Effector memory CD8-positive, alpha-beta T cell (primary cell): ENCODE measurements at regions not wholly inside any gene's neighbourhood (a gene's known extent, or its start where the extent isn't known, plus 50 kb on each side); places are given as distances from the start of the nearest gene placed in this dataset.

Experiments used
- ATAC-seq: fragments of 150-1000 bp; cut with Tn5 transposase; replicated peaks from 2 replicates; pipeline ENCODE4 v1.10.0; 2021; ENCODE audit warnings: mild to moderate bottlenecking, moderate library complexity
- DNase-seq, 3 experiments: peaks; one replicate each; pipeline ENCODE4 v3.0.0; 2021
- H3K27ac Mint-ChIP-seq, 2 donors: one replicate each; pipeline ENCODE4 v1.8.0; 2022; ENCODE audit warnings: mild to moderate bottlenecking in 2 of 2, mixed read lengths in 2 of 2, moderate library complexity in 2 of 2
- H3K27me3 Mint-ChIP-seq, 2 donors: one replicate each; pipeline ENCODE4 v1.8.0; 2022; ENCODE audit warnings: mixed read lengths in 2 of 2
- H3K36me3 Mint-ChIP-seq: one replicate; pipeline ENCODE4 v1.8.0; 2022; ENCODE audit warnings: mild to moderate bottlenecking, moderate library complexity, mixed read lengths; ENCODE audit not compliant: insufficient read depth
- H3K4me1 Mint-ChIP-seq, 2 donors: one replicate each; pipeline ENCODE4 v1.8.0; 2022; ENCODE audit warnings: low read depth in 2 of 2, mixed read lengths in 2 of 2
- H3K4me3 Mint-ChIP-seq, 2 donors: one replicate each; pipeline ENCODE4 v1.8.0; 2022; ENCODE audit warnings: mild to moderate bottlenecking in 2 of 2, mixed read lengths in 2 of 2, moderate library complexity in 2 of 2
- H3K9me3 Mint-ChIP-seq, 2 donors: one replicate each; pipeline ENCODE4 v1.8.0; 2022; ENCODE audit warnings: mixed read lengths in 2 of 2

DNA sequence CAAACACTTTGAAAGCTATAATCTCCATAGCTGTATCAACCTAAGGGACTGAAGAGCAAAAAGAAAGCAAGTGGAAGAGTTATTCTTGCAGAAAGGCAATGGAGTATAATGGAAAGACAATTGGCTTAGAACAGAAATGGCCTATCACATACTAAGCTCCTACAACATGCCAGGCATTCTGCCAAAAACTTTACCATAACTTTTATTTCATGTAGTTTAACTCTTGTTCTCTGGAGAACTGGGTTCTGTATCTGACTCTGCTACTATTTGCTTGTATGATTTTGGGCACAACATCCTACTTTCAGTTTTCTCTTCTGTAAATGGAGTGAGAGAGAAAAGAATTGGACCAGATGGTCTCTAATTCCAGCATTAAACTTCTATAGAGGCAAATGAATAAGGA, 449.1 kb downstream of the GPATCH2 start:
- Mint-ChIP-seq H3K27ac (no peak overlapping the region), H3K27me3 (no peaks in the 10 kb centered on the region), H3K4me1 (no peaks in the 10 kb centered on the region)

DNA sequence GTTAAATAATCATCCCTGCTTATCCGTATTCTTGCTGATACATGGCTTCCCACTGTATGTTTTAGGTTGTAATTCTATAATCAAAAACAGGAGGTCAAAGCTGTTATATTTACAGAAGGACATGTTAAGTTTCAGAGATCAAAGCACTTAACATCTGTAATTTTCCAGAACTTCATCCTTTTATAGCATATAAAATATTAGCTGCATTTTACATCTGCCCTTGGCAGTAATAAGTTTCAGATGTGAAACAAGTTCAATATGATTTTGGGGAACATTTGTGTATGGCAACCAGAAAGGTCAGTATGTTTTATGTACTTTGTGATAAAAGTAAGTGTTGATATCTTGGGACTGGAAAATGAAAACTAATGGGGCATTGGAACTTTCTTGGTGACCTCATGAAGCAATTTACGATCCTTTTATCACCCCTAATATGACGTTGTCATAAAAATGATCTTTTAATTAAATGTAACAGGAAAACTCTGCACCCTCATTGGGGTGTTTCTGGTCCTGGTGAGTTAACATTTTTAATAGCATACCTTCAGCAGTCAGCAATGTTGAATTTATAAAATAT, 449.6 kb downstream of the GPATCH2 start:
- no peak for ATAC-seq
- no peaks in the 10 kb centered on the region for H3K4me1 Mint-ChIP-seq
- no peaks in the 10 kb centered on the region for H3K36me3 Mint-ChIP-seq
- no peak overlapping the region for H3K27ac Mint-ChIP-seq
- no peaks in the 10 kb centered on the region for H3K27me3 Mint-ChIP-seq
- H3K4me3 Mint-ChIP-seq: no peak overlapping the region
- H3K9me3 Mint-ChIP-seq: peaks cover 5 to 8% of the 10 kb centered on the region in 2 donors
- no peak for DNase-seq

More for the DNA sequence above, 449.1 kb downstream of the GPATCH2 start:
- H3K9me3 Mint-ChIP-seq: peaks cover 5 to 8% of the 10 kb centered on the region in 2 donors
- H3K36me3 Mint-ChIP-seq: no peaks in the 10 kb centered on the region
- DNase-seq (no peak), ATAC-seq (no peak)
- no peak overlapping the region for H3K4me3 Mint-ChIP-seq

DNA sequence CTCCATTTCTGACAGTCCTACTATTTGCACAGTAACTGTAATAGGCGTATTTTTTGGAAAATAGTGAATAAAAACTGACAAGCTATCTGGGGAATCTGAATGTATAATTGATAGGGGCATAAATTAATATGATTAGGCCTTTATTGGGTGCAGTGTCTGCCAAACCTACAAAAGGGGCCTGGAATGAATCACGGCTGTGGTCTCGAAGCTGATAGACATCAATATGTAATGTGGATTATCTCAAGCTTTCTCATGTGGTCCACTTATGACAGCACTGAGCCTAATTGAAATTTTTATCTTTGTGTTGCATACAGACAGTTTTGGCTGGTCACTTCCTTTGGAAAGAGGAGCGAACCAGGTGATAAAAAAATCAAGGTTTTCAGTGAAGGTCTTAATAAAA, 450.4 kb downstream of the GPATCH2 start:
- Mint-ChIP-seq H3K27me3 (no peaks in the 10 kb centered on the region), H3K4me3 (no peak overlapping the region)

DNA sequence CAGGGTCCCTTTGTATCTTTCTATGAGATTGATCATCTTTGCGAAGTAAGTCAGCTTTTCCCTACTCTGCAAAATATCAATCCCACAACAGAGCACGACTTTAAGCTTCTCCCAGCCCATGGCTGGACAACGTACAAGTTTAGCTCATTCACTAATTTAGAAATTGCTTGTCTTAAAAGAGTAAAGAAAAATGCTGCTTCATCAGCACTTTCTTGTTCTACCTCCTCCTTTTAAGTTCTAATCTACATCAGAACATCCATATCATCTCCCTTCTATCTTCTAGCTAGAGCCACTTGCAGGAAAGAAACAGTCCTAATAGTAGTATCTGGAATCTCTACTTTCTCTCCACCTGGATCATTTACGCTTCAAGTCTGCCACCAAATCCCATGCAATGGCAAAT, 441.2 kb upstream of the ESRRG start:
- Mint-ChIP-seq H3K27me3 (no peaks in the 10 kb centered on the region), H3K9me3 (peaks cover 0 to 3% of the 10 kb centered on the region in 2 donors), H3K27ac (no peak overlapping the region), H3K4me3 (no peak overlapping the region), H3K36me3 (no peaks in the 10 kb centered on the region), H3K4me1 (no peaks in the 10 kb centered on the region)
- DNase-seq (no peak), ATAC-seq (no peak)

More for the DNA sequence above, 450.4 kb downstream of the GPATCH2 start:
- Mint-ChIP-seq H3K9me3 (peaks cover 5 to 8% of the 10 kb centered on the region in 2 donors), H3K27ac (no peak overlapping the region), H3K36me3 (no peaks in the 10 kb centered on the region), H3K4me1 (no peaks in the 10 kb centered on the region)
- DNase-seq: no peak
- ATAC-seq: no peak

DNA sequence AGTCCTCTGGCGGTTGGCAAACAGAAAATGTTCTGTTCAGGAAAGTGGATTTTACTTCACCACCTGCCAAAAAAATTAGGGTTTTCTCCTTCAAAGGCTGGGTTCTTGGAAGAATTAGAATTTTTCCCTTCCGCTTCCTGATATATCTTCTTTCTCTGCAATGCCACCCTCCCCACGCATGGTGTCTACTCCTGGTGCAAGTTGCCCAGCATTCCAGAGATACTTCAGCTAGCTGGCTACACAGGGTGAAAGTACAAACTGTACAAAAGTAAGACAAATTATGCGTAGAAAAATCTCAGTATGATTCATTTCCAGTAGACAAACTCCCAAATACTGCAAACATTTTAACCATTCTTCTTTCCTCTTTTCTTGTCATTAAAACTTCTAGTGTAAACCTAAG, 430.1 kb upstream of the ESRRG start:
- Mint-ChIP-seq H3K4me3 (no peak overlapping the region), H3K27ac (no peak overlapping the region), H3K36me3 (no peaks in the 10 kb centered on the region), H3K27me3 (no peaks in the 10 kb centered on the region), H3K4me1 (no peaks in the 10 kb centered on the region), H3K9me3 (peaks cover 5 to 15% of the 10 kb centered on the region in 2 donors)
- ATAC-seq (no peak), DNase-seq (no peak)

DNA sequence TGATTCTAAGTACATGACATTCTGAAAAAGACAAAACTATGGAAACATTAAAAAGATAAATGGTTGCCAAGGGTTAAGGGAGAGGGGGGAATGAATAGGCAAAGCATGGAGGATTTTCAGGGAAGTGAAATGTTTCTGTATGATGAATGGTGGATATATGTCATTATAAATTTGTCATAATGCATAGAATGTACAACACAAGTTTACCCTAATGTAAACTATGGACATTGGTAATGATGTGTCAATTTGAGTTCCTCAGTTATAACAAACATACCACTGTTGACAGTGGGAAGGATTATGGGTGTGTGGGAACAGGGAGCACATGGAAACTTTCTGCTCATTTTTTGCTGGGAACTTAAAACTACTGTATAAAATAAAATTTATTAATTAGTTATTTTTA, 427.1 kb upstream of the ESRRG start:
- Mint-ChIP-seq H3K4me1 (no peaks in the 10 kb centered on the region), H3K27ac (no peak overlapping the region), H3K4me3 (no peak overlapping the region), H3K36me3 (no peaks in the 10 kb centered on the region), H3K27me3 (no peaks in the 10 kb centered on the region), H3K9me3 (peaks cover 5 to 15% of the 10 kb centered on the region in 2 donors)
- no peak for DNase-seq
- no peak for ATAC-seq

DNA sequence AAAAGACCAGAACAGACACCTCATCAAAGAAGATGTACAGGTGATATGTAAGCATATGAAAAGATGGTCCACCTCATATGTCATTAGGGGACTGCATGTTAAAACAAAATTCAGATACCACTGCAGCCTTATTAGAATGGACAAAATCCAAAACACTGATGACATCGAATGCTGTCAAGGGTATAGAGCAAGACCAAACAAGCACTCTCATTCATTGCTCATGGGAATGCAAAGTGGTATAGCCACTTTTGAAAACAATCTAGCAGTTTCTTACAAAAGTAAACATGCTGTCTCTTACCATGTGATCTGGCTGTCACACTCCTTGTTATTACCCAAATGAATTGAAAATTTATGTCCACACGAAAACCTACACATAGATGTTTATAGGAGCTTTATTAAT, 426.6 kb upstream of the ESRRG start:
- no peak overlapping the region for H3K4me3 Mint-ChIP-seq
- no peaks in the 10 kb centered on the region for H3K4me1 Mint-ChIP-seq
- H3K9me3 Mint-ChIP-seq: peaks cover 8 to 21% of the 10 kb centered on the region in 2 donors
- no peak overlapping the region for H3K27ac Mint-ChIP-seq
- ATAC-seq (no peak), DNase-seq (no peak)
- H3K27me3 Mint-ChIP-seq: no peaks in the 10 kb centered on the region
- H3K36me3 Mint-ChIP-seq: no peaks in the 10 kb centered on the region

DNA sequence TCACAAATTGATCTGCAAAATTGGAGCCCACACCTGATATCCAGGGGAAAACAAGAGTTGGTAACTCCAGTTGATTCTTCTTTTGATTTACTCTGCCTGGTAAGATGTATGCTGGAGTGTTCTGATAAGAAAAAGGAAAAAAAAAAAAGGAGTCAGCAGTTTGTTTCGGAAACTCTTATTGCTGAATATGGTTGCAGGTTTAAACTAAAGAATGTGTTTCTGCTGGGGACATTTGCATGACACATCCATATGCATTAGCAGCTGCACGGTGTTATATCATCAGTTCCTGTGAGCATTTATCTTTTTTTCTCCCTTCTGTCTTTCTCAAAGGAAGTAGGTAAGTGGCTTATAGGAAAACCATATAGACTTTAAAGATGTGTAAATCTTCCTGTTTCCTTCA, 418.5 kb upstream of the ESRRG start:
- Mint-ChIP-seq H3K27ac (no peak overlapping the region), H3K4me3 (no peak overlapping the region), H3K9me3 (peaks cover 5 to 18% of the 10 kb centered on the region in 2 donors), H3K27me3 (peaks cover 29 to 46% of the 10 kb centered on the region in 2 donors), H3K36me3 (no peaks in the 10 kb centered on the region), H3K4me1 (no peaks in the 10 kb centered on the region)
- DNase-seq: no peak
- ATAC-seq: no peak

DNA sequence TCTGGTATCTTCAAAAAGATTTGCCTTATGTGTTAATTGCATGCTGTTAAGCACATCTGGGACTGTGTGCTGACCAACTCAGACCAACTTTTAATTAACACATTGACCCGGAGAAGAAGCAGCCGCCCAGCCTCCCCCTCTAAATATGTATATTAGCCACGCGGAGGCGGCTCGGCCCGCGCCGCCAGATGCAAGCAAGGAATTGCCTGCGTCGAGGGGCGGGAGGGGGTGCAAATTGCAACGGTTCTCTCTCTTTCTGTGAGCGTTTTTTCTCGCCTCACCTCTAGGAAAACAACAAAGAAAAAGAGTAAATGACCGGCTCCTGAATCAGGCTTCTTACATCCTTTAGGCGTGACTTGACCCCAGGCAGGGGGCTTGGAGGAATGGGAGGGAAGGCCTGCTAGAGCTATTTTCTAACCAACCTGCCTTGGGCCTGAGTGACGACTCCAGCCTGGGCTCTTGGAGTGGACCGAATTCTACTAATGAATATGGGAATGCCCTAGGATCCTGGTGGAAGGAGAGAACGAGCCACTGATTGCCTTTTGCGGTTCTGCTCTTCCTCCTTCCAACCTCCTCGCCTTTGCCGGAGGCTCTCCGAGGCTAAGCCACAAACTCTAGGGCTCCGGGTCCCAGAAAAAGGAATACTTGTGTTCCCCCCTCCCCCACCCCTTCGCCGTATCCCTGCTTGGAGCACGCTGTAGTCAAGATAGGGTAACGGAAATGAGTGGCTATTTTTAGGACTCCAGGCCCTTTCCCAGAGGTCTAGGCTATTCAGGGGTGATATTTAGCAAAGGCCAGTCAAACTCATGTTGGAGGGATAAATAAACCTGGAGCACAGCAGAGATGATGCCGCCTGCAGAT, 417.0 kb upstream of the ESRRG start:
- no peak for DNase-seq
- H3K4me3 Mint-ChIP-seq: no peak overlapping the region
- no peak overlapping the region for H3K27ac Mint-ChIP-seq
- H3K4me1 Mint-ChIP-seq: no peaks in the 10 kb centered on the region
- no peaks in the 10 kb centered on the region for H3K36me3 Mint-ChIP-seq
- H3K9me3 Mint-ChIP-seq: peaks cover 3 to 17% of the 10 kb centered on the region in 2 donors
- H3K27me3 Mint-ChIP-seq: peaks cover 42 to 60% of the 10 kb centered on the region in 2 donors
- ATAC-seq: no peak

DNA sequence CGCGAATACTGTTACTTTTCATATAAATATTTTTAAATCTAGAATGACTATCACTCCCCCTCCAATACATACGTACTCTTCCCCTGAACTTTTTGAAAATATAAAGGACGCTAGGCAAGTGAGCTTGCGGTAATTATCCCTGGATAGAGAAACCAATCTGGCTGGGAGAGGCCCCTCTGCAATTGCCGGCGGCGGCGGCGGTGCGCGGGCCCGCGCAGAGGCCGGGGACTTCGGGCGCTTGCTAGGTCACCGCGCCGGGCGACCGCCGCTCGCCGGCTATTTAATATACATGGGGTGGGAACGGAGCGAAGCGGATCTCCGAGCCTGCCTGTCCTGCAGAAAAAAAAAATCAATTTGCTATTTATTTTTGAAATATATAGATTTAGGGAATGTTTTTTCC, 416.3 kb upstream of the ESRRG start:
- Mint-ChIP-seq H3K4me1 (no peaks in the 10 kb centered on the region), H3K4me3 (no peak overlapping the region), H3K27ac (no peak overlapping the region), H3K9me3 (peaks cover 2 to 10% of the 10 kb centered on the region in 2 donors), H3K36me3 (no peaks in the 10 kb centered on the region), H3K27me3 (peaks cover 49 to 68% of the 10 kb centered on the region in 2 donors)
- DNase-seq: no peak
- no peak for ATAC-seq

DNA sequence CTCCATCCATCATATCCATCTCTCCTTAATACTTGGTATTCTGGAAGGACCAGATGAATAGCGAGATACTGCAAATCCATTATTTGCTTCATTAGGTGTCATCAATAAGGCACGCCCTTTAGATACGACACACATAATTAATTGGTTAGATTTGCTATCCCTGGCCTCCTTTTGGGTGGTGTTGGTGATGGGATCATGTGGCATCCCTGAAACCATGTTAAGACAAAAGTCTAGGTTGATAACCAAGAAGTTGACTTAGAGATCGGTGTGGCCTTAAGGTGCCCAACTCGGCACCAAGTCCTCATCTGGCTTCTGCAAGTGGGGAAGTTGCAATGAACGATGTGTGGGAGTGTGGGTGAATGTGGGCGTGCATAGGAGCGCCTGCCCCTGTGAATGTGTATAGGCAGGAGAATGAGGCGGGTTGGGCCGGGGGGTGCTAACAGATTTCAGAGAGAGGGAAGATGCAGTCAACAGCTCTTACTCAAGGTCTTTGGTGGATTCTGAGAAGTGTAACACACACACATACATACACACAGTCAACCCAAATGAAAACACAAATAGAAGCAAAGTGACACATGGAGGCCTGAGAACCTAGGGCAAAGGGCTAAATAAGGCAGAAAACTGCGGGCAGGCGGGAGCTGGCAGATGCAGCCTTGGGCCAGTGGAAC, 415.7 kb upstream of the ESRRG start:
- no peaks in the 10 kb centered on the region for H3K4me1 Mint-ChIP-seq
- H3K27me3 Mint-ChIP-seq: peaks cover 55 to 73% of the 10 kb centered on the region in 2 donors

DNA sequence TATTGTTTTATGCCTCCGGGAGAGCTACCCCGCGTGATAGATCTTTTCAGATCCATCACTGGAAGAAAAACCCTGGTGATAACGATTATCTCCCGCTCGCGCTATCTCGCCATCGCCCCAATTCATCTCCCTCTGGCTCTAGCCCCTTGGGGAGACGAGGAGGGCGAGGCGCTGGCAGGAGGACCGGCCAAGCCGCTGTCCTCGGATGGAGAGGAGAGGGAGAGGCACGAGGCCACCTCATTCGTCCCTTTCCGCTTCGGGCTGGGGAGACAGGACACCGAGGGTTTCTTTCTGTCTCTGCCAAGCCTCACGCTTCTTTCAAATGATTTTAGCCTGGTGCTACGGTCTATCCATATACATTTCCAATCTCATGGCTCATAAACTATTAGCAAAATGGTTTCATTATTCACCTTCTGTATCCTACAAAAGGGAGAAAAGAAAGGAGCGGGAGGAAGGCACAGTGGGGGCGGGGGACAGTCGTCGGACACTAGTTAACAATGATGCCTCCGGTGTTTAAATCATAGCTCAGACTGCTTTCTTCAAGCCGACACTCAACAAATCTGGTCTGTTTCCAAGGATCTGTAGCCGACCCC, 415.0 kb upstream of the ESRRG start:
- peaks cover 2 to 10% of the 10 kb centered on the region in 2 donors for H3K9me3 Mint-ChIP-seq
- H3K4me1 Mint-ChIP-seq: no peaks in the 10 kb centered on the region
- no peaks in the 10 kb centered on the region for H3K36me3 Mint-ChIP-seq
- H3K4me3 Mint-ChIP-seq: no peak overlapping the region
- ATAC-seq (no peak), DNase-seq (no peak)
- no peak overlapping the region for H3K27ac Mint-ChIP-seq
- H3K27me3 Mint-ChIP-seq: peaks cover 62 to 79% of the 10 kb centered on the region in 2 donors

More for the DNA sequence above, 415.7 kb upstream of the ESRRG start:
- ATAC-seq (no peak), DNase-seq (no peak)
- Mint-ChIP-seq H3K9me3 (peaks cover 2 to 10% of the 10 kb centered on the region in 2 donors), H3K4me3 (no peak overlapping the region), H3K27ac (no peak overlapping the region), H3K36me3 (no peaks in the 10 kb centered on the region)

DNA sequence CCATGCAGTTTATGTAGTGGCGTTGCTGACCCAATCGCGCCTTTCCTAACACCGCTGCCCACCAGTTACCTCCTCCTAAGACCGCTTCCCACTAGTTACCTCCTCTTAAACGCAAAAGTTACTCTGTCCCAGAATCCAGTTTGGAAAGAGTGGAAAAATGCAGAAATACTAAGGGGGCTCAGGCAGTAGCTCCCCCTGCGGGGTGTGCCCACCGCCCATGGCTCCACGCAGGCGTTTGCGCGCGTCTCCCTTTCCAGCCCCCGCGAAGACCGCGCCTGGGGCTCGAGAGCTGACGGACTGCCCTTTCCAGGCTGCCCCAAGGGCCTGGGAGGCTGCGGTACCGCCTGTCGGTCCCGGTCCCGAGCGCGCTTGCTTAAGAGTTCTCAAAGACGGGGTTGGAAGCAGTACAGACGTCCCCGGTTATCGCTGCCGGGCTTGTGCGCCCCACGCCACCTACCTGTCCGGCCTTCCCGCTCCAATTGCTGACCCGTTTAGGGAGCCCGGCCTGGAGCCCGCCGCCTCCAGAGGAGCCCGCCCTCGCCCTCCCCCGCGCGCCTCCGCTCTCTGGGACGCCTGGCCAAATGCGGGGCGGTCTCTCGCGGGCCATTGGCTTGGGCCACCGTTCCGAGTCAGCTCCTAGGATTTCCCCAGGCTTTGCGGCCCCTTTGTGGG, 414.1 kb upstream of the ESRRG start:
- H3K27ac Mint-ChIP-seq: no peak overlapping the region
- H3K27me3 Mint-ChIP-seq: peaks cover 62 to 88% of the 10 kb centered on the region in 2 donors
- H3K36me3 Mint-ChIP-seq: no peaks in the 10 kb centered on the region
- ATAC-seq (no peak), DNase-seq (no peak)
- H3K9me3 Mint-ChIP-seq: peaks cover 8 to 10% of the 10 kb centered on the region in 2 donors
- H3K4me1 Mint-ChIP-seq: no peaks in the 10 kb centered on the region
- no peak overlapping the region for H3K4me3 Mint-ChIP-seq
